Heart right ventricle (tissue), 16 donors: ENCODE measurements at regions not wholly inside any gene's neighbourhood (a gene's known extent, or its start where the extent isn't known, plus 50 kb on each side); places are given as distances from the start of the nearest gene placed in this dataset.

Source experiments
- ATAC-seq, 8 donors: fragments of 200-7000 bp; cut with Tn5 transposase; one replicate each; pipeline ENCODE4 v1.9.1; 2020; ENCODE audit warnings: mild to moderate bottlenecking in 8 of 8, moderate library complexity in 8 of 8, moderate number of reproducible peaks in 1 of 8
- DNase-seq, 2 donors: peaks; one replicate each; pipeline ENCODE4 v3.0.0-alpha.2; 2020
- H3K27ac ChIP-seq, 10 donors: fragments of 200-600 bp; sonication (generic) in 2 of 10; one replicate each; pipeline versions ENCODE4 v1.5.0 to v1.8.0; 2020 to 2022; ENCODE audit warnings: mild to moderate bottlenecking in 3 of 10
- H3K27me3 ChIP-seq, 7 donors: fragments of 200-600 bp; one replicate each; pipeline ENCODE4 v1.8.0; 2021 to 2022; ENCODE audit warnings: mild to moderate bottlenecking in 2 of 7
- H3K36me3 ChIP-seq, 9 donors: fragments of 200-600 bp; sonication (generic) in 1 of 9; one replicate each; pipeline versions ENCODE4 v1.5.0 to v1.8.0; 2020 to 2022; ENCODE audit warnings: mild to moderate bottlenecking in 2 of 9
- H3K4me1 ChIP-seq, 9 donors: fragments of 200-600 bp; sonication (generic) in 1 of 9; one replicate each; pipeline versions ENCODE4 v1.5.0 to v1.8.0; 2020 to 2022; ENCODE audit warnings: mild to moderate bottlenecking in 4 of 9
- H3K4me3 ChIP-seq, 10 donors: fragments of 200-600 bp; sonication (generic) in 2 of 10; one replicate each; pipeline versions ENCODE4 v1.5.0 to v1.8.0; 2020 to 2022; ENCODE audit warnings: mild to moderate bottlenecking in 7 of 10, moderate library complexity in 2 of 10
- H3K9me3 ChIP-seq, 11 donors: fragments of 200-600 bp in 10 of 11; sonication (generic) in 2 of 11; one replicate each; pipeline versions ENCODE4 v1.5.0 to v1.8.0; 2013 to 2022; ENCODE audit warnings: mild to moderate bottlenecking in 2 of 11, control low read depth in 1 of 11, moderate library complexity in 1 of 11
- WGBS, 2 donors: extraction: QIAGEN DNeasy Blood & Tissue Kit; methylation state at CpG; one replicate each; pipeline ENCODE4 v1.1.7; 2013; ENCODE audit warnings: inconsistent platforms in 1 of 2; 5-methylcytosine and 5-hydroxymethylcytosine counted together
- intact Hi-C, 10 donors: fragments of 100-400 bp; cut with DNase I; formaldehyde crosslinking; loops; one replicate each; pipeline versions ENCODE4 v1.11.1 to v1.14.2; 2022
- TF ChIP-seq, protein P1 (sequence below), 9 donors: fragments of 200-600 bp; sonication (generic) in 2 of 9; IDR thresholded peaks; one replicate each; pipeline versions ENCODE4 v1.5.0 to v1.8.0; 2021 to 2022; ENCODE audit warnings: antibody characterized with exemption in 9 of 9, mild to moderate bottlenecking in 5 of 9, moderate library complexity in 1 of 9
- donor health status: Arrhythmogenic right ventricular cardiomyopathy.
- donor health status: ischemic (EF 13 %, LVEDD 7.1; RV severe dilation, severe dysfunction).
- donor health status: healthy with polysubstance abuse.
- donor health status: DM: no; HTN: yes; CAD: no.
- donor health status: DM: no; HTN: no; CAD: no.
- donor health status: ischemic (EF 25% LVEDD 6.9; RV normal size, moderate dysfunction).
- donor health status: ischemic (EF 25% LVEDD 5.7; RV mildly dilated, moderate dysfunction).
- donor health status: healthy.
- donor health status: DM: yes; HTN: yes; CAD: no.
- donor health status: Ischemic cardiomyopathy.
- donor health status: ischemic (EF 35%, LVEDD 5.7; RV mildly dilated, moderate dysfunction).
- donor health status: nonischemic (EF 11% LVEDD 7.7; RV severe dilation, severe dysfunction).
- donor health status: DM: yes; HTN: yes; CAD: no.
- donor health status: PGD.
- donor health status: ischemic (EF 29% LVEDD 5.4; RV normal size, mild dysfunction).
- donor health status: nonischemic (EF 23%, LVEDD 6.1; RV moderate dilation, normal function).

DNA sequence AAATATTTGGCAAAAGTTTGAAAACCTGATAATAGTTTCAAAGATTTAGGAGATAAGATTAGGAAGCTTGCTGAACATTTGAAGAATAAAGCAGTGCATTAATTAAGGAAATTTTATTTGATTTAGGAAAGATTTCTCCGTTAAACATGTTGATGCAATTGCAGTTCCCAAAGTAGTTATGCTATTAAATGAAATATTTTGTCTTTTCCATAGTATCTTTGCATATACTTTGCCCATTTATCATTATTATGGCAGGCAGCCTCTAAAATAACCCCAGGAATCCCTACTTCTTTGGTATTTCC lies 136.5 kb downstream of the MREG start:
- no peak for DNase-seq
- H3K36me3 ChIP-seq, result no peaks in the 10 kb centered on the region
- intact Hi-C loops, result no loop called here
- H3K27ac ChIP-seq, result no peak overlapping the region
- peaks cover 0 to 13% (median 0%) of the 10 kb centered on the region in 11 donors for H3K9me3 ChIP-seq
- ATAC-seq, result no peak
- no peak overlapping the region for H3K4me3 ChIP-seq
- H3K4me1 ChIP-seq, result no peaks in the 10 kb centered on the region
- 95 to 100% methylated on average over 1 of the region's 1 CpG for WGBS, 2 donors
- H3K27me3 ChIP-seq, result no peaks in the 10 kb centered on the region
- TF ChIP-seq, protein P1, sequence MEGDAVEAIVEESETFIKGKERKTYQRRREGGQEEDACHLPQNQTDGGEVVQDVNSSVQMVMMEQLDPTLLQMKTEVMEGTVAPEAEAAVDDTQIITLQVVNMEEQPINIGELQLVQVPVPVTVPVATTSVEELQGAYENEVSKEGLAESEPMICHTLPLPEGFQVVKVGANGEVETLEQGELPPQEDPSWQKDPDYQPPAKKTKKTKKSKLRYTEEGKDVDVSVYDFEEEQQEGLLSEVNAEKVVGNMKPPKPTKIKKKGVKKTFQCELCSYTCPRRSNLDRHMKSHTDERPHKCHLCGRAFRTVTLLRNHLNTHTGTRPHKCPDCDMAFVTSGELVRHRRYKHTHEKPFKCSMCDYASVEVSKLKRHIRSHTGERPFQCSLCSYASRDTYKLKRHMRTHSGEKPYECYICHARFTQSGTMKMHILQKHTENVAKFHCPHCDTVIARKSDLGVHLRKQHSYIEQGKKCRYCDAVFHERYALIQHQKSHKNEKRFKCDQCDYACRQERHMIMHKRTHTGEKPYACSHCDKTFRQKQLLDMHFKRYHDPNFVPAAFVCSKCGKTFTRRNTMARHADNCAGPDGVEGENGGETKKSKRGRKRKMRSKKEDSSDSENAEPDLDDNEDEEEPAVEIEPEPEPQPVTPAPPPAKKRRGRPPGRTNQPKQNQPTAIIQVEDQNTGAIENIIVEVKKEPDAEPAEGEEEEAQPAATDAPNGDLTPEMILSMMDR (IDR thresholded peaks at IDR 0.05), result no peak

DNA sequence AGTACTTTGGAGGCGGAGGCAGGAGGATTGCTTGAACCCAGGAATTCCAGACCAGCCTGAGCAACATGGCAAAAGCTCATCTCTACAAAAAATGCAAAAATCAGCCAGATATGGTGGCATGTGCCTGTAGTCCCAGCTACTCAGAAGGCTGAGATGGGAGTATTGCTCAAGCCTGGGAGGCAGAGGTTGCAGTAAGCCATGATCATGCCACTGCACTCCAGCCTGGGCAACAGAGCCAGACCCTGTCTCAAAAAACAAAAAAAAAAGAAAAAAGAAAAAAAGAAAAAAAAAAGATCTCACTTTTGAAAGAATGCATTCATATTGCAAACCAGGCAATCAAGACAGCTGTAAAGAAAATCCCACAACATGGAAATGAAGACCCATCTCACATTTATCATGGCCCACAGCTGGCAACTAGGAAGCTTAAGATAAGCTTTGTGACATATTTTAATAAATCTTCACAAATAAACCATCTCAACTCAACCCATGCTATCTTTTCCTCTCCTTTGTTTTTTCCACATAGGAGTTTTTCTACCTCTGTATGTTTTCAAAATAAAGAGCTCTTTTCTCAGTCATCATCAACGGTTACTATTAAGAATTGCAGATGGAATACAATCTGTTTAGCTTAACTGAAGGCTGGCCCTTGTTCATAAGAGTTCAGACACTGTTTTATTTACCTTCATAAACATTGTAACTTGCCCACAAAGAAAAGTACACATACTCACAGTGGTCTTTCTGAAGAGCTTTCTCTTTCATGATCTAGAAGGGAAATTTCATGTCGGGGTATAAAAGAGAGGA lies 137.0 kb downstream of the MREG start:
- Histone ChIP-seq H3K27me3 (no peaks in the 10 kb centered on the region), H3K4me3 (no peak overlapping the region), H3K9me3 (peaks cover 0 to 13% (median 0%) of the 10 kb centered on the region in 11 donors), H3K4me1 (no peaks in the 10 kb centered on the region), H3K36me3 (no peaks in the 10 kb centered on the region), H3K27ac (no peak overlapping the region)
- WGBS, 2 donors, result 89 to 94% methylated on average over 3 of the region's 3 CpGs
- TF ChIP-seq, protein P1 (IDR thresholded peaks at IDR 0.05), result no peak
- intact Hi-C loops, result no loop called here
- ATAC-seq, result no peak
- no peak for DNase-seq

DNA sequence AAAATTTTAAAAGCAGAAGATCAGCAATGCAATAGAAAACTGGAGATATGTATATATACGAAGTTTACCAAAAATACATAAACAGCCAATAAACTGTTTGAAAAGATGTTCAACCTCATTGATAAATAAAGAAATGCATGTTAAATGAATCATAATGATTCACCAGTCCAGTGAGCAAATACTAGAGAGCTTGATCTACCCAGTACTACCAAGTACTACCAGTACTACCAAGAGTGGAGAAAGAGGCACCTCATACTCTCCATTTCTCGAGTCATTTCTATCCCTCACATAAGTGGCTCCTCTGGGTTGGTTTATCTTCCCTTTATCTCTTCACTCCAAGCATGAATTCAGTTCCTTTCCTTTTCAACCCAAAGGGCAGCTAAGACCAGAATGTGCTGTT lies 138.9 kb downstream of the MREG start:
- no peak overlapping the region for H3K27ac ChIP-seq
- WGBS, 2 donors, result 90 to 95% methylated on average over 2 of the region's 2 CpGs
- TF ChIP-seq, protein P1 (IDR thresholded peaks at IDR 0.05), result no peak
- no peaks in the 10 kb centered on the region for H3K27me3 ChIP-seq
- no peaks in the 10 kb centered on the region for H3K36me3 ChIP-seq
- intact Hi-C loops, result no loop called here
- H3K4me1 ChIP-seq, result peaks cover 0 to 11% (median 0%) of the 10 kb centered on the region in 9 donors
- peaks cover 0 to 13% (median 0%) of the 10 kb centered on the region in 11 donors for H3K9me3 ChIP-seq
- ATAC-seq, result no peak
- no peak overlapping the region for H3K4me3 ChIP-seq
- DNase-seq, result no peak

DNA sequence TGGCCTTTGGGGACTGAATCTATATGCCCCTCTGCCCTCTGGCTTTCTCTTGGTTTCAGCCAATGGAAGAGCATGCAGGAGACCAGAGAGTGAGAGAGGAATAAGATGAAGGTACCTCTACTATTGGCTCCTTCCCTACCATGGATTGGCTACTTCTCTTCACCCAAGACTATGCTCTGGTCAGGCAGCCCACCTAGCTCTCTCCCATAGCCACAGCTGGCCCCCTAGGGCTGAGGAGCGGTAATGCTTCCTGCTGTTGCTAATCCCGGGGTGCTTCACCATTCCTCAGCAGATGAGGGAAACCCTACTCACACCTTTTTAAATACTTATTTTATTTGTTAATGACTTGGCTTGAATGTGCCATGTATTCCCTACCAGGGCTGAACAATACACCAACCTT lies 142.4 kb downstream of the MREG start:
- intact Hi-C loops, result no loop called here
- peak overlapping the region in 1 of 10 donors; percentile 2 for H3K27ac ChIP-seq
- DNase-seq, result no peak
- ATAC-seq, result peak in 1 of 8 donors; percentile 25
- peaks cover 0 to 11% (median 0%) of the 10 kb centered on the region in 9 donors for H3K4me1 ChIP-seq
- no peaks in the 10 kb centered on the region for H3K36me3 ChIP-seq
- no peak overlapping the region for H3K4me3 ChIP-seq
- H3K27me3 ChIP-seq, result no peaks in the 10 kb centered on the region
- 85 to 93% methylated on average over 2 of the region's 2 CpGs for WGBS, 2 donors
- TF ChIP-seq, protein P1 (IDR thresholded peaks at IDR 0.05), result peak in 2 of 9 donors; percentile 19 to 22
- H3K9me3 ChIP-seq, result no peaks in the 10 kb centered on the region
